T-helper 2 cell treated with Interferon-gamma antibody and Interleukin-4, amounts not matched to agents 5 μg/mL and 100 μg/mL, for 36 hours (primary cell): ENCODE measurements at regions not wholly inside any gene's neighbourhood (a gene's known extent, or its start where the extent isn't known, plus 50 kb on each side); places are given as distances from the start of the nearest gene placed in this dataset.

Experiments
- DNase-seq: peaks from one replicate; pipeline ENCODE4 v3.0.0; 2021; ENCODE audit warnings: low spot score
- H3K27ac Mint-ChIP-seq: one replicate; pipeline ENCODE4 v1.8.0; 2021; ENCODE audit warnings: mild to moderate bottlenecking, mixed read lengths
- H3K27me3 Mint-ChIP-seq: one replicate; pipeline ENCODE4 v1.8.0; 2021; ENCODE audit warnings: low read depth, mixed read lengths
- H3K36me3 Mint-ChIP-seq: one replicate; pipeline ENCODE4 v1.8.0; 2021; ENCODE audit warnings: low read depth, mixed read lengths
- H3K4me1 Mint-ChIP-seq: one replicate; pipeline ENCODE4 v1.8.0; 2021; ENCODE audit warnings: low read depth, mixed read lengths
- H3K4me3 Mint-ChIP-seq: one replicate; pipeline ENCODE4 v1.8.0; 2022; ENCODE audit warnings: mild to moderate bottlenecking, moderate library complexity, mixed read lengths
- H3K9me3 Mint-ChIP-seq: one replicate; pipeline ENCODE4 v1.8.0; 2021; ENCODE audit warnings: mixed read lengths

DNA sequence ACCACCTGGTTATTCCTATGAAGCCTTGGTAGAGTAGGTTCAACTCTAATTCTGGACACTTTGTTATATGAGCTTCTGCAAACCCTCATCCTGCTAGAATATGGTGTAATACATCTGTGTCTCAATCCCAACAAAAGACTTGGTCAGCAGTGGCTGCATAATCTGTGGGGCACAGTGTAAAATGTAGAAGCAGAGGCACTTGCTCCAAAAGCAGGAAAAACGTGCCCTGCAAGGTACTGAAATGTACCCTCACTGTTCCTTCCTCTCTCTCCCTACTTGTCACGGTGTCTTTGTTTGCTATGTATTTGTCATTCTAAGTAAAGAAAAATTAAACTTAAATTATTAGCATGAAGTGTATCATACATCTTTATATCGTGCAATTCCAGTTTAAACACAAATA lies 267.9 kb downstream of the BCL11B start:
- Mint-ChIP-seq H3K4me1 (peaks cover 4% of the 10 kb centered on the region), H3K36me3 (peaks cover 1% of the 10 kb centered on the region), H3K27me3 (peaks cover 8% of the 10 kb centered on the region), H3K4me3 (no peak overlapping the region), H3K9me3 (no peaks in the 10 kb centered on the region), H3K27ac (no peak overlapping the region)
- no peak for DNase-seq

DNA sequence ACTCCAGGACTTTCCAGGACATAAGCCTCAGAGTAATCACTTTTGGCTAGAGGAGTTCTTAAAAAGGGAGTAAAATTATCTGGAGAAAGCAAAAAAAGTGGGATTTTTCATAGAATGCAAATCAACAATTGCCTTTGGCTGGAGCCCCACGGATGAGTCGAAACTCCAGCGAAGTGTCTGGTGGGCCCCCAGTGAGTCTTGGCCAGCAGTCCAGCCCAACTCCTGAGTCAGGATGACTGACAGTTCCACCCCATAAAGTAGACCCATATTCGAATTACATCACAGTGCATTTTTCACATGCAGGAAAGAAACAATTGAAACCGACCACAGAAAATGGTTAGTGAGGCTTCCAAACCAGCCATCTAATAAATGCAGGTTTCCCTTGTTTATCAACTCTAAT lies 265.7 kb downstream of the BCL11B start:
- H3K36me3 Mint-ChIP-seq = peaks cover 4% of the 10 kb centered on the region
- no peak overlapping the region for H3K4me3 Mint-ChIP-seq
- H3K27ac Mint-ChIP-seq = no peak overlapping the region
- H3K9me3 Mint-ChIP-seq = peaks cover 8% of the 10 kb centered on the region
- peaks cover 12% of the 10 kb centered on the region for H3K4me1 Mint-ChIP-seq
- peaks cover 8% of the 10 kb centered on the region for H3K27me3 Mint-ChIP-seq
- DNase-seq = no peak

DNA sequence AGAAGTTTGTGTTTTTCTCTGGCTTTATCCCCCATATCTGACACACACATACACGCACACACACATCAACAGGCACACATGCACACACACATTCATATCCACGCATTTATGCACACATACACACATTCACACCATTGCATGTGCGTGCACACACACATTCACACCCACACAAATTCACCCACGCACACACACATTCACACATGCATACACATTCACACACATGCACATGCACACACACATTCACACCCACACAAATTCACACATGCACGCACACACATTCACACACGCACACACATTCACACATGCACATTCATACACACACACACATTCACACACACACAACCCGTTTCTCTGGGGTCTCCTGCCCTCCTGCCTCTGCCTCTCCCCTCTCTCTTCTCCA lies 264.2 kb downstream of the BCL11B start:
- H3K4me1 Mint-ChIP-seq = peaks cover 12% of the 10 kb centered on the region
- H3K4me3 Mint-ChIP-seq = no peak overlapping the region
- DNase-seq = no peak
- H3K27me3 Mint-ChIP-seq = peaks cover 4% of the 10 kb centered on the region
- peaks cover 8% of the 10 kb centered on the region for H3K9me3 Mint-ChIP-seq
- peaks cover 4% of the 10 kb centered on the region for H3K36me3 Mint-ChIP-seq
- H3K27ac Mint-ChIP-seq = no peak overlapping the region

DNA sequence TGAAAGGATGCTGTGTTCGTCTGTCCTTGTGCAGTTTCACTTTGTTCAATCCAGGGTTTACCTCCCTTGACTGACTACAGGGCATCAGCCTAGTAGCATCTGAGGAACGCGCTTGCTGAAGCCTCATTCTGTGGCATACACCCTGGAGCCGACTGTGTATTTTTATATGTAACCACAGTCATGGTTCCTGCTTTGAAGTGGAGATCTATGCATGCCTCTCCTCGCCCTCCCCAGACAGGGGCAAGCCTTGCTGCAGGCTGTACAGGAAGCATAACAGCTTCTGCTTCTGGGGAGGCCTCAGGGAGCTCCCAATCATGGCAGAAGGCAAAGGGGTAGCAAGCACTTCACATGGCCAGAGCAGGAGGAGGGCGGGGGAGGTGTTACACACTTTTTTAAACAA lies 262.1 kb downstream of the BCL11B start:
- H3K27me3 Mint-ChIP-seq = peaks cover 2% of the 10 kb centered on the region
- H3K4me3 Mint-ChIP-seq = peak overlapping the region; percentile 36
- peak overlapping the region; percentile 43 for H3K27ac Mint-ChIP-seq
- DNase-seq = no peak
- H3K4me1 Mint-ChIP-seq = peaks cover 10% of the 10 kb centered on the region
- H3K9me3 Mint-ChIP-seq = peaks cover 8% of the 10 kb centered on the region
- peaks cover 4% of the 10 kb centered on the region for H3K36me3 Mint-ChIP-seq

DNA sequence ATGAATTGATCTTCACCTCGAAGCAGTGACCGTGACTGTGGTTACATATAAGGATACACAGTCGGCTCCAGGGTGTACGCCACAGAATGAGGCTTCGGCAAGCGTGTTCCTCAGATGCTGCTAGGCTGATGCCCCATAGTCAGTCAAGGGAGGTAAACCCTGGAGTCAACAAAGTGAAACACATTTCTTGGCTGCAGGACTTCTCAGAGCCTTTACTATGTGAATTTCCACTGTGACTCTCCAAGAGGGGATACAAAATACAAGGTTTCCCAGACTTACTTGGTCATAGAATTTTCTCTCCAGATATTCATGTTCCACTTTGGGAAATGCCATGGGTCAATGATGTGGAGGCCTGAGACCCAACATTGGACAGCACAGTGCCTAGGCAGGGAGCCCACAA lies 260.6 kb downstream of the BCL11B start:
- Mint-ChIP-seq H3K9me3 (peaks cover 8% of the 10 kb centered on the region), H3K4me1 (peaks cover 10% of the 10 kb centered on the region), H3K27ac (no peak overlapping the region), H3K36me3 (peaks cover 3% of the 10 kb centered on the region), H3K27me3 (no peaks in the 10 kb centered on the region), H3K4me3 (no peak overlapping the region)
- DNase-seq = no peak

DNA sequence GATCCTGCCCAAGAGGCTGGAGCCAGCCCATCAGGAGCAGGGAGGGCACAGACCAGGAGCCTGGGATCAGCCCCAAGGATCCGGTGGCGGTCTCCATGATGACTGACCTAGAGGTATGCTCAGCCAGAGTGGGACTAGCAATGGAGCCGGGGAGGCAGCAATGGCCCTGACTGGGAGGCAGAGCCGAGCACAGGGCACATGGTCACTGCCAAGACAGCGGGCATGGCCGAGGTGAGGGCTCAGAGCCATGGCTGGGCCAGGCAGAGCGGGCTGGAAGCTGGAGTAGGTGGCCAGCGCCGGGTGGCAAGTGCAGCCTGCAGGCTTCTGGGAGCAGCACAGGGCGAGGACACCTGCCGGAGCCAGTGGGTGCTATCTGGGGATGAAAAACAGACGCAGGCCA lies 259.3 kb downstream of the BCL11B start:
- Mint-ChIP-seq H3K27me3 (no peaks in the 10 kb centered on the region), H3K4me3 (no peak overlapping the region), H3K4me1 (peaks cover 10% of the 10 kb centered on the region), H3K27ac (no peak overlapping the region), H3K9me3 (peaks cover 8% of the 10 kb centered on the region), H3K36me3 (peaks cover 3% of the 10 kb centered on the region)
- DNase-seq = no peak

DNA sequence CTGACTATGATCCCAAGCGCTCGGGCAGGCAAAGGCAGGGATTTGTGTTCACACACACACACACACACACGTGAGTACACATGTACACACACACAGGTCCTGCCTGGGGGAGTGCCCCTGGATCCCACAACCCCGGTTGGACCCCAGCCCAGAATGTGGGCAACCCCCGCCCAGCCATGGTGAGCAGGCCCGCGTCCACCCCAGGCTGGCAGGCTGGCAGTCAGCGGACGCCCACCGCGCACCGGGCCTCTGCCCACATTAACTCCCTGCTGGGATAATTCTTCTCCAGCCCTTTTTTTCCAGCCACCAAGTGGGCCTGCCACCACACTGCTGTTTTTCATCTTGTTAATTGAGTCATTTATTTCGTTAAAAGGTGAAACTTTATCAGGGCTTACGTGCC lies 256.2 kb downstream of the BCL11B start:
- Mint-ChIP-seq H3K27me3 (no peaks in the 10 kb centered on the region), H3K36me3 (no peaks in the 10 kb centered on the region), H3K27ac (no peak overlapping the region), H3K4me1 (peaks cover 6% of the 10 kb centered on the region), H3K4me3 (no peak overlapping the region), H3K9me3 (no peaks in the 10 kb centered on the region)
- no peak for DNase-seq

DNA sequence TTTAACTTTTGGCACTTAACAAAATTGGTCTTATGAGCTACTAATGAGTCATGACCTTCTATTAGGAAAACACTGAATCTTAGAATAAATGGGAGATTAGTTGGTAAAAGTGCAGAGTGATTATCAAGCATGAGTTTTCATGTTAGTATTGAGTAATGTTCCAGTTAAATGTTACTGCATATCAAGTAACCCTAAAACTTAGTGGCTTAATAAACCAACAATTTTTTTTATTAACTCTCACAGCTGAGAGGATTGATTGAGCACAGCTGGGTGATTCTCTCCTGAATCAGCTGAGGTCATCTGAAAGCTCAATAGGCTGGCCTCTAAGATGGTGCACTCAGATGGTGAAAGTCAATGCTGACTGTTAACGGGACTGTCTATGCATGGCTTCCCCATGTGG lies 248.6 kb downstream of the BCL11B start:
- Mint-ChIP-seq H3K4me3 (no peak overlapping the region), H3K27ac (no peak overlapping the region), H3K36me3 (no peaks in the 10 kb centered on the region), H3K9me3 (peaks cover 11% of the 10 kb centered on the region), H3K27me3 (peaks cover 2% of the 10 kb centered on the region), H3K4me1 (peaks cover 20% of the 10 kb centered on the region)
- no peak for DNase-seq

DNA sequence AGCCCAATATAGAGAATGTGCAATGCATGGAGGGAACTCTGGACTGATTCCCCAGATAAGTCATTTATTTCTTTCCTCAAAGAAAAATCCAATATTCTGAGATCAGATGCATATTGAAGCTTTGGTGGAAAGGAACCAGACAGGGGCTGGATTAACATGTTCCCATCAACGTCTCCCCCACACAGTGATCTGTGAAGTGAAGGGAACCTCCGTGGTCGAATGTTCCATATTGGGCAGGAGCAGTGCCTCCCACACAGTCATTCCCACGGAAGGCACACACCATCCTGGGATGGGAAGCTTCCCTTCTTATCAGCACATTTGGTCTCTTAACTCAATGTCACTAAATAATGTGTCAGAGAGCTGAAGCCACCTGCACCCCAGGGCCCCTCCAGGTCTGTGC lies 247.1 kb downstream of the BCL11B start:
- no peak for DNase-seq
- peaks cover 20% of the 10 kb centered on the region for H3K4me1 Mint-ChIP-seq
- no peak overlapping the region for H3K4me3 Mint-ChIP-seq
- H3K27ac Mint-ChIP-seq = no peak overlapping the region
- H3K36me3 Mint-ChIP-seq = no peaks in the 10 kb centered on the region
- H3K27me3 Mint-ChIP-seq = peaks cover 2% of the 10 kb centered on the region
- H3K9me3 Mint-ChIP-seq = peaks cover 11% of the 10 kb centered on the region

DNA sequence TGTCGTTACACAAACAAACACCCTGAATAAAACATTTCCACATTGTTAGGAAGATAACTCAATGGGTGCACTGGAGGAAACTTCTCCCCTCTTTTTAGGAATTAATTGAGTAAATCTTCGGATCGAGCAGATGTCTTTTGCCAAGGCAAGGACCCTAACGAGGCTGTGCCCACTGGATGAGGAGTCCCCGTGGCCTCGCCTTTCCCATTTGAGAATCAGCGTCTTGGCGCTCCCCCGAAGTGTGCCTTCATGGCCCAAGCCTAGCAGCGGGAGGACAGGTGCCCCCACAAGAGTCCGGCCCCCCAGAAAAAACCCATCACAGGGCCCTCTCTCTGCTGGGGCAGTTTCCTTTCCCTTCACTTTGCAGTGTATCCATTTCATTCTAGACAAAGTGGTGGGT lies 246.6 kb downstream of the BCL11B start:
- DNase-seq = no peak
- H3K27me3 Mint-ChIP-seq = peaks cover 2% of the 10 kb centered on the region
- H3K27ac Mint-ChIP-seq = no peak overlapping the region
- H3K36me3 Mint-ChIP-seq = no peaks in the 10 kb centered on the region
- no peak overlapping the region for H3K4me3 Mint-ChIP-seq
- peaks cover 11% of the 10 kb centered on the region for H3K9me3 Mint-ChIP-seq
- H3K4me1 Mint-ChIP-seq = peaks cover 17% of the 10 kb centered on the region

DNA sequence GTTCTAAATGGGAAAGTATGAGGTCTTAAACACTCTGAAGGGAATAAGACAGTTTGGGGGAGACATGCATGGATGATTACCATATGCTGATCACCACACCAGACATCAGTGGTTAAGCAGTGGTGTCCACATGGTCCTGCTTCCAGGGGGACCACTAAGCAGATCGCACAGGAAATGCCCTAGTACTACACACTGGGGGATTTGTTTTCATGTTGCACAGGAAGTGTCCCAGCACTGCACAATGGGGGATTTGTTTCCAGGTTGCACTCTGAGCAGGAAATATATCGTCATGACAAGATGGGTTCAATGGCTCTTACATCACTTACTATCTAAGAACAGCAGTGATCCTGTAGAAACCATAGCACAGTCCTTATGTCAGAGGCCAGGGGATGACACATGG lies 245.5 kb downstream of the BCL11B start:
- DNase-seq = no peak
- H3K4me1 Mint-ChIP-seq = peaks cover 17% of the 10 kb centered on the region
- H3K36me3 Mint-ChIP-seq = no peaks in the 10 kb centered on the region
- peaks cover 2% of the 10 kb centered on the region for H3K27me3 Mint-ChIP-seq
- no peak overlapping the region for H3K27ac Mint-ChIP-seq
- H3K9me3 Mint-ChIP-seq = peaks cover 11% of the 10 kb centered on the region
- H3K4me3 Mint-ChIP-seq = no peak overlapping the region

DNA sequence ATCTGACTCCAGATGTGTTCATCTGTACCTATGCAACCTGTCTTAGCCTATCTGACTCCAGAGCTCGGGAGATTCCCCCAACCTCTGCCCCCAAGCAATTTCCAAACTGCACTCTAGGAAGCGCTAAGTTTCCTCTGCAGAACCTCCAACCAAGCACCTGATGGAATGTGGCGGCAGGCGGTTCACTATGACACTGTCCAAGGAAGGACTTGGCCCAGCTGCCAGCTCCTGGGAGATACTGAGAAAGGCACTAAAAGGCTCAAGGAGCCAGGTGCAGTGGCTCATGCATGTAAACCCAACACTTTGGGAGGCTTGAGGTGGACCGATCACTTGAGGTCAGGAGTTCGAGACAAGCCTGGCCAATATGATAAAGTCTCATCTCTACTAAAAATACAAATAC lies 244.0 kb downstream of the BCL11B start:
- DNase-seq = no peak
- H3K4me3 Mint-ChIP-seq = no peak overlapping the region
- no peaks in the 10 kb centered on the region for H3K36me3 Mint-ChIP-seq
- H3K27ac Mint-ChIP-seq = no peak overlapping the region
- peaks cover 2% of the 10 kb centered on the region for H3K27me3 Mint-ChIP-seq
- H3K4me1 Mint-ChIP-seq = peaks cover 6% of the 10 kb centered on the region
- peaks cover 10% of the 10 kb centered on the region for H3K9me3 Mint-ChIP-seq

DNA sequence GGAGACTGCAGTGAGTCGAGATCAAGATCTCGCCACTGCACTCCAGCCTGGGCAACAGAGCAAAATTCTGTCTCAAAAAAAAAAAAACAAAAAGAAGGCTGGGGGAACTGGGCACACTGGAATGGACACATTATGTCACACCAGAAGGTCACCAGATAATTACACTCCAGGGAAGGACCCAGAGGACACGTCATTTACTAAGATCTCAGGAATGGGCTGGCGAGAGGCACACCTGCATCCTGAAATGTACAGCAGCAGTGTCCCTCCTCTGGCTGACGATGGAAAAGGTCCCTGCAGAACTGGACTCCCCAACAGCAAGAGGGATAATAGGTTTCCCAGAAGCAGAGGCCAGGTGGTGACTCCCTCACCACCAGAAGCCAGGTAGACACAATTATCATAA lies 243.5 kb downstream of the BCL11B start:
- no peak overlapping the region for H3K4me3 Mint-ChIP-seq
- H3K27ac Mint-ChIP-seq = no peak overlapping the region
- H3K36me3 Mint-ChIP-seq = no peaks in the 10 kb centered on the region
- DNase-seq = no peak
- H3K4me1 Mint-ChIP-seq = peaks cover 6% of the 10 kb centered on the region
- H3K9me3 Mint-ChIP-seq = peaks cover 10% of the 10 kb centered on the region
- H3K27me3 Mint-ChIP-seq = peaks cover 2% of the 10 kb centered on the region

DNA sequence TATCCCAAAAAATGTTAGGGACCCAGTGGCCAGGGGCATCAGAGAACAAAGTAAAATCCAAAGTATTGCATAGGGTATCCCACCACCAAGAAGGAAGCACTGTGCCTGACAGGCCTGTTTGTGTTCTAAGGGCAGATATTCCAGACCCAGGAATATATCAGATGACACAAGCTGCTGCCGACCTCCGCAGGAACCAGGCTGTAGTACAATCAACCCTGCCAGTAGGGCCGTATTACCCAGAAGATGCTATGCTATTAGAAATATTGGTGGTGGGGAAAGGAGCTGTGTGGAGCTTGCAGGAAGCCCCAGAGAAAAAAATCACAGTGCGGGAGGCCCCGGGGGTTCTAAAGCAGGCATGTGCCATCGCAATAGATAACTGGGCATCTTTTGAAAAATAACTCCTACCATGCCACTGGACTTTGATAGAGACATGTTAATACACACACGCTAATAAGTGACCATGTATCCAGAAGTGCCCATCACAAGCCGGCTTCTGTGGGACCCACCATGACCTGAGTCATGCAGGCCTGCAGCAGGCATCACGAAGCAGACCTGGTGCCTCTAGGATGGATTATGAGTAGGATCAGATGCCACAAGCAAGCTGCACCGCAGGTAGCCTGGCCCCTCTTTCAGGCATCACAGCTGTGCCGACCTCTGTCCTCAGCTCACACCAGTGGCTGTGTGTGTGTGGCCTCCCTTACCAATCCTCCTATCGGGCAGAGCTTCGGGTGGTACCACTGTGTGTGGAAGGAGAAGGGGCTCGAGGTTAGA lies 242.7 kb downstream of the BCL11B start:
- DNase-seq = no peak
- peaks cover 6% of the 10 kb centered on the region for H3K4me1 Mint-ChIP-seq
- no peaks in the 10 kb centered on the region for H3K36me3 Mint-ChIP-seq
- no peak overlapping the region for H3K4me3 Mint-ChIP-seq
- no peak overlapping the region for H3K27ac Mint-ChIP-seq
- H3K27me3 Mint-ChIP-seq = peaks cover 2% of the 10 kb centered on the region
- H3K9me3 Mint-ChIP-seq = peaks cover 10% of the 10 kb centered on the region

DNA sequence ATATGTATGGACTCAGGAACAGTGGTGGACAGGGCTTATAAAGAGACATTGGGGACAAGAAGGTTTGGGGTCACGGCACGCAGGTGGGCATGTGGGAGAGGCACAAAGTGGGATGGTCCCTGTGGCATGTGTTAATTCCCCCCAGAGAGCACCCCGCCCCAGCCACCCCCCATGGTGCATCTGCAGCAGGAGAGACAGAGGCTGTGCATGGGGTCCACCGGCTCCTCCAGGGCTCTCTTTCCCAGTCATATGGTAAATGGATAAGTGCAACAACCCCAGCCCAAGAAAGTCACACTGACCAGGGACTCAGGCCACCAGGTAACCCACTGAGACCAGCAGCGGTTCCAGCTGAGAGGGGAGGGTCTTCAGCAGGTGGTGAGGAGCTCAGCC lies 242.1 kb downstream of the BCL11B start:
- Mint-ChIP-seq H3K27me3 (no peaks in the 10 kb centered on the region), H3K27ac (no peak overlapping the region), H3K9me3 (peaks cover 10% of the 10 kb centered on the region), H3K4me1 (peaks cover 6% of the 10 kb centered on the region), H3K4me3 (no peak overlapping the region), H3K36me3 (no peaks in the 10 kb centered on the region)
- no peak for DNase-seq
